Kidney epithelial cell (primary cell): ENCODE measurements at regions not wholly inside any gene's neighbourhood (a gene's known extent, or its start where the extent isn't known, plus 50 kb on each side); places are given as distances from the start of the nearest gene placed in this dataset.

Experiments
- DNase-seq: peaks from one replicate; pipeline ENCODE4 v3.0.0-alpha.2; 2010; ENCODE audit warnings: low read depth
- H3K27me3 ChIP-seq: 2 replicates; pipeline ENCODE4 v1.6.0; 2011; ENCODE audit warnings: low read length; ENCODE audit not compliant: control insufficient read depth, insufficient read depth
- H3K36me3 ChIP-seq: 2 replicates; pipeline ENCODE4 v1.5.1; 2011; ENCODE audit warnings: low read length; ENCODE audit not compliant: control insufficient read depth, insufficient read depth
- H3K4me3 ChIP-seq: 2 replicates; pipeline ENCODE4 v1.5.1; 2011; ENCODE audit warnings: low read depth, mild to moderate bottlenecking, control low read depth, low read length
- CTCF ChIP-seq: IDR thresholded peaks from 2 replicates; pipeline ENCODE4 v1.5.1; 2011; ENCODE audit warnings: mild to moderate bottlenecking, moderate library complexity, low read length, control low read depth, inconsistent platforms; ENCODE audit not compliant: insufficient read depth, poor library complexity, severe bottlenecking

GRCh38 chr7:3206771-3207191 lies 94.3 kb upstream of the SDK1 start:
- DNase-seq: no peak
- no peak for TF ChIP-seq CTCF
- no peaks in the 10 kb centered on the region for H3K27me3 ChIP-seq
- H3K4me3 ChIP-seq: no peak overlapping the region
- H3K36me3 ChIP-seq: no peaks in the 10 kb centered on the region

- H3K36me3 ChIP-seq: no peaks in the 10 kb centered on the region
- no peaks in the 10 kb centered on the region for H3K27me3 ChIP-seq
- no peak for TF ChIP-seq CTCF
- DNase-seq: no peak
- no peak overlapping the region for H3K4me3 ChIP-seq
Measured at GRCh38 chr7:3207387-3207902, 93.6 kb upstream of the SDK1 start.

- Histone ChIP-seq H3K4me3 (no peak overlapping the region), H3K36me3 (no peaks in the 10 kb centered on the region), H3K27me3 (no peaks in the 10 kb centered on the region)
- no peak for TF ChIP-seq CTCF
- DNase-seq: no peak
Measured at GRCh38 chr7:3210531-3210930, 90.5 kb upstream of the SDK1 start.

GRCh38 chr7:3214090-3214413 lies 87.0 kb upstream of the SDK1 start:
- Histone ChIP-seq H3K36me3 (no peaks in the 10 kb centered on the region), H3K4me3 (no peak overlapping the region), H3K27me3 (no peaks in the 10 kb centered on the region)
- TF ChIP-seq CTCF: no peak
- no peak for DNase-seq

DNA sequence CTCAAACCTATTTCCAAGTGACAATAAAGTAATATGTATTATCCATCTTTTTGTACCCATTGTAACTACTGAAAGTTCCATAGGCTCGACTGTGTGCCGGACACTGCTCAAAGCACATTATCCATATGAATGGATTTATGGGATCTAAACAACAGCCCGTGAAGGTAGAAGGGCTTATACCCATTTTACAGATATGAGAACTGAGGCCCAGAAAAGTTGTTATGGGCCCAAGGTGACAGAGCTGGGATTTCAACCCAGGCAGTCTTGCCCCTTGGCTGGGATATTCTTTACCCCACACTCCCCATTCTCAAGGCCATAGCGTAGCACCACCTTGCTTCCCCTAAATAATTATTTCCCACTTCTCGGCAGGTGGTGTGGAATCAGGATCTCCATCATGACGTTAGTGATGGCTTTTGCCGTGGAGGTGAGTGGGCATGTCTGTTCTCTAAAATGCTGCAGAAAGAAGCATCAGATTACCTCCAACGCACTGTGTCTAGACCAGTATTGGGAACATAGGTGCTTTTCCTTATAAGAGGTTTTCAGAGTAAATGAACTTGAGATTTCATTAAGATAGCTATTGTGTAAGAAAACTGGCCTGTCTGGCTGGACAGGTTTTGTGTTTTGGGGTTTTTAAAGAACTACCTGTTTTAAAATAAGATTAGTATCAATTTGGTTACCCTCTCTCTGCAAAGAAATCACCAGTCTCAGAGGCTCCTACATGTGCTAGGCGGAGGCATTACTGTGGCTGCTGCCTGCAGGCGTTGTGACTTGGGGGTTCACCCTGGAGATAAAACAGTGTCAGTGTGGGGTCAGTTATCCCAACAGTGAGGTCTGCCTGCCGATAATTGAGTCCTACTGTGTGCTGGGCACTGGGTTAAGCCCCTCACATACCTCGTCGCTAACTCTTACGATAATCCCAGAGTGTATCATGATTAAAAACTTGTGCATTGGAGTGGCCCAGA lies 85.1 kb upstream of the SDK1 start:
- H3K36me3 ChIP-seq: no peaks in the 10 kb centered on the region
- no peaks in the 10 kb centered on the region for H3K27me3 ChIP-seq
- no peak for TF ChIP-seq CTCF
- no peak for DNase-seq
- H3K4me3 ChIP-seq: no peak overlapping the region
